Activated CD8-positive, alpha-beta memory T cell treated with anti-CD3 and anti-CD28 coated beads for 48 hours (primary cell): ENCODE measurements at regions not wholly inside any gene's neighbourhood (a gene's known extent, or its start where the extent isn't known, plus 50 kb on each side); places are given as distances from the start of the nearest gene placed in this dataset.
"Not testable (repeated sequence)": the region's sequence is repeated elsewhere in the genome, so short reads cannot be mapped to it uniquely, and the experiment has no call there.

ENCODE experiments used
- DNase-seq, 3 experiments: peaks; one replicate each; pipeline ENCODE4 v3.0.0-alpha.2; 2020; ENCODE audit warnings: low read depth in 2 of 3, low spot score in 2 of 3

DNA sequence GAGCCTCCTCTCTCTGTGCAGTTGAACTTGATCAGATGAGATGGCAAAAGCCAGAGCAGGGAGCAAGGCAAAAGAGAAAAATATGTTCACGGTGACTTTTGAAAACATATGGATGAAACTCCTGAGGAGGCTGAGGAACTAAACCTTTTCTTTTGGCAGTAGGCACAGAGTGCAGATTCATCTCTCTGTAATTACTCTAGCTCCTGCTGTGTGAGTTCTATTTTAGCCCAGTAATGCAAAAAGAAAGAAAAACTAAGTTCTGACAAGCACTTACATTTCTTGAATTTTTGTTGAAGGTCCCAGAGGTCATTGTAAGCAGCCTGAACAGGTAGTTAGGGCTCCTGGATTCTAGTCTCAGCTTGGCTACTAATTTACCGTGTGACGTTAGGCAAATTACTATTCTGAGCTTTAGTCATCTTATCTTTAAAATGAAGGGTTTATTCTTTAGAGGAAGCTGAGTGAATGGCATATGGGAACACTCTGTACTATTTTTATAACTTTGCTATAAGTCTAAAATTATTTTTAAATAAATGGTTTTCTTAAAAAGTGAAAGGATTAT, 114.7 kb upstream of the NBPF26 start:
- DNase-seq: not testable (repeated sequence)

DNA sequence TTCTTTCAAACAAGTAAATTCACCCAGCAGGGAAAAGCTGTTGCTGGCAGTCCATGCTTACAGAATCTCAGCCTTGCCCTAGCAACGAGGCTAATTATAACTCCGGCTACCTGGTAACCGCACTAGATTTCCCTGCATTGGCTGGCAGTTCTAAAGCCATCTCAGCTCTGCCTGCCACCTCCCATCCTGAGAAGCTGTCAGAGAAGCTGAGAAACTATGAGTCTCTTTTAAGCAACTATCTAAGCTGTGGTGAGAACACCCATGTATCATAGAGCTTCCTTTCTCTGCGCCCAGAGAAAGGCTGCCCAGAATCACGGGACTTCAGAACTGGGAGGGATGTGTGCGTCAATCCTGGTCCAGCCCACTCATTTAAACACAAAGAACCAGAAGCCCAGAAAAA, 113.9 kb upstream of the NBPF26 start:
- not testable (repeated sequence) for DNase-seq

DNA sequence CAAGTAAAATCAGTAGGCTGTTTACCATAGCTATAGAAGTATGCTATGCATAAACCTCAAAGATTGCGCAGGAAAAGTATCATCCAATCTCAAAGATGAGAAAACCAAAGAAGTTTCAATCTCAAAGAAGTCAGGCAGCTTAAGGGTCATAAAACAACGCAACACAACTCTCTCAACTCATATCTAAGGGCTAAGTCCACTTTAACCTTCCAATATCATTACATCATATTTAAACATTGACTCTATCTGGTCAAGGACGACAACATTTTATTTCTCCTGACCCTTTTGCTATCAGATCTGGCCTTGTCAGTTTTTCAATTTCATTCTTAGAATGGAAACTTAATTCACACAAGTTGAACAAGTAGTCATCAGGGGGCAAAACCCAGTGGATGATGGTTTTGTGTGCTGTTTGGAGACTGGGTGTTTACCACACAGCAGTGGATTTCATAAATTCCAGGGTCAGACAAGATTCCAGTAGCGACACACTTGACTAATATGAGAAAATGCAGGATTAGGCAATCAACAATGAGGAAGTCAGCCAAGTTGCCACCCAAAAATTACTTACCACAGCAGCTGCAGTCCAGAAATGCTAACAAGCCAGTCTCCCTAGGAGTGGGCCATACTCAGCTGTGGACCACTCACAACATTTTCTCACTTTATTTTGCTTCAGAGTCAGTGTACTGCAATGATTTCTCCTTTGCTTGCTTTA, 108.7 kb upstream of the NBPF26 start:
- not testable (repeated sequence) for DNase-seq

DNA sequence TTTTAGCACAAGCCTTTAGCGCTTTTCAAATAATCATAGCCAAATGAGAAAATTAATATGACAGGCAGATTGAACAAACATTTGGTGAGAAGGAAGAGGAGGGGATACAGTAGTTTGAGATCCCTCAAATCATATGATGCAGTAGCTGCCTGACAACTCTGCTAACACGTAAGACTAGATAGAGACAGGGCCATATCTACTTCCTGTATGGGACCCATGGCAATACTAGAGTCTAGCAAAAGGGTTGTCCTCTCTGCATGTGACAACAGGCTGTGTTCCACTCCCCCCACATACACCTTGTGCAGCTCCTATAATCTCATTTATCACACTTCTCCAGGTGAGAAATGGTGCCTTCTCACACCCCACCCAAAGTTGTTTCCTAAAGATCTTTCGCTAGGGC, 106.3 kb upstream of the NBPF26 start:
- not testable (repeated sequence) for DNase-seq

DNA sequence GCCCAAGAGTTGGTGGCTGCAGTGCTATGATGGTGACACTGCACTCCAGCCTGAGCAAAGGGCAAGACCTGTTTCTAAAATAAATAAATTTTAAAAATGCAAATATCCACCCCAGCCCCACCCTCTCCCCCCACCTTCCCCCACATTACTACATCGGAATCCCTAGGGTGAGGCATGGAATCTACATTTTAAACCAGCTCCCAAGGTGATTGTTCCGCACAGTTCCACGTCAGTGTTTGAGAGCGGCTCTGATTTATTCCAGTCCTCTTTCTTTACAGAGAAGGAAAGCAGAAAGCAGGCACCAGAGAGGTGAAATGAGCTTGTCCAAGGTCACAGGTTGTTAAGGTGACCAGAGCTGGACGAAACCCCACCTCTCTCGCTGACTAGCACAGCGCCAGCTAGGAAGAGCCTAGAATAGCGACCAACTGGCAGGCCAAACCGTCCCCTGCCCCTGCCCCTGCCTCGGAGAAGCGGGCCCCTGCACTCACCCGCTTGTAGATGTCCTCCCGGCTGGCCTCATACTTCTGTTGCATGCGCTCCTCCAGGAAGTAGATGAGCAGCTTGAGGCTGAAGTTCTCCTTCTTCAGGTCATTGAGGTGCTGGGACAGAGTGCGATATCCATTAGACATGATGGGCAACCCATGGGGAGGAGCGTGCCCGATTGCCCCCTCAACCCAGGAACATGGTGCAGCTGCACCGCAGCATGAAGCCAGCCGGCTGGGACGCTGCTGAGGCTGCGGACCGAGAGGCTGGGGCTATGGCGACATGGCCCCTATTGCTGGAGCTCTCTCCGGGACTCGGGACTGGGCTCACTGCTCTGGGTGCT, 103.7 kb upstream of the NBPF26 start:
- DNase-seq: not testable (repeated sequence)

DNA sequence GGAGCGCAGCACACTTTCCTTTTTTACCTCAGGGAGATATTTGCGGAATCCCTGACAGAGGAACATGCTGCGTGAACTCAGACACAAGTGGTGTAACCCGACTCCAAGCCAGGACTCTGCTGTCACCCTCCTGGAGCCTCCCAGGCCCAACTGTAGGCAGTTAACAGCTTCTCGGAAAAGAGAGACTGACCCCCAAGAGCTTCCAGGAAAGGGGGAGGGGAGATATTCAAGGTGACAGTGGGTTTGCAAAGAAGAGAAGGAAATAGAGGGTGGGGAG, 103.1 kb upstream of the NBPF26 start:
- DNase-seq: not testable (repeated sequence)

DNA sequence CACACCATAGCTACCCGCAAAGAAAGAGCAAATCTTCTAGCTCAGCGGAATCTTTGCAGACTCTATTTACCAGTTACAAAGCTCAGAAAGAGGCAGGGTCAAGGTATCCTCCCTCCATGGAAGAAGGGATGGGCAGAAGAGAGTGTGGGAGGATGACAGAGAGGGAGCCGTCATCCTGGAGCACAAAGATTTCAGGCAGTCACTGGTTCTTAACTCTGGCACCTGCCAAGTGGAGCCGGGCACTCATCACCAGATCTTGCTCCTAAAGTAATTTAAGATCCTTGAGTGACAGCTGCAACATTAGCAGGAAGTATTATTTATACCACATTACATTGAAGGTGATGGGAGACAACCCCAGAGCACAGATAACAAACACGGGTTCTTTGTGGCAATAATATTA, 102.5 kb upstream of the NBPF26 start:
- not testable (repeated sequence) for DNase-seq

DNA sequence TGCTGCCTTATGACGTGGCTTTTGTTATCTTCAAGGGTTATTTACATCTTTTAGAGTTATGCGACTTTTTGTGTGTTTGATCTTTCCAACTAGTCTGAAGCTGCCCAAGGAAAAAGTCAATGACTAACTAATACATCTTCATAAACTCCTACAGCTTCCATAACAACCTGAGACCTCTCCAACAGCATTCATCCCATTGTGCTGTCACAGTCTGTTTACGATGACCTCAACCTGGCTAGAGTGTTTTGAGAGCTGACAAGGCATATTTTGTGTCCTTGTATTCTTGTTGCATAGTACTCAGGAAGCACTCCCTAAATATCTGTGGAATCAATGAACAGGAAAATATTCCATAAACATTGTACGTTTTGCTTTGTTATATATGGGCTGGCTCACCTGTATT, 100.2 kb upstream of the NBPF26 start:
- not testable (repeated sequence) for DNase-seq

DNA sequence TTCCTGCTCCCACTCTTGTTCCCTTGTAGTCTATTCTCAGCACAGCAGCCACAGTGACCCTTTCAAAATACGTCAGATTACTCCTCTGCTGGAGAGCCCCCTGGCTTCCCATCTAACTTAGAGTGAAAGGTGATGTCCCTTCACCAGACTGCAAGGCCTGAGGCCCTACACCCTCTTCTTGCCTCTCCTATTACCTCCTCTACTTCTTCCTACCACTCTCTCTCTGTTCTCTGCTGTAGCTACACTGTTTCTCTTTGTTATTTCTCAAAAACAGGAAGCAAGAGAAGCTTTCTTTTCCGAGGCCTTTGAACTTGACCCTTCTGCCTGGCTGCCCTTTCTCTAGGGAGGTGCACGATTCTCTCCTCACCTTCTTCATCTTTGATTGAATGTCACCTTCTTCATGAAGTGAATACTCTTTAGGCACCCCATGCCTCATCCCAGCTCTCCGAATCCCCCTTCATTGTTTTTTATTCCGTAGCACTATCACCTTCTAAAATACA, 99.1 kb upstream of the NBPF26 start:
- DNase-seq: not testable (repeated sequence)

DNA sequence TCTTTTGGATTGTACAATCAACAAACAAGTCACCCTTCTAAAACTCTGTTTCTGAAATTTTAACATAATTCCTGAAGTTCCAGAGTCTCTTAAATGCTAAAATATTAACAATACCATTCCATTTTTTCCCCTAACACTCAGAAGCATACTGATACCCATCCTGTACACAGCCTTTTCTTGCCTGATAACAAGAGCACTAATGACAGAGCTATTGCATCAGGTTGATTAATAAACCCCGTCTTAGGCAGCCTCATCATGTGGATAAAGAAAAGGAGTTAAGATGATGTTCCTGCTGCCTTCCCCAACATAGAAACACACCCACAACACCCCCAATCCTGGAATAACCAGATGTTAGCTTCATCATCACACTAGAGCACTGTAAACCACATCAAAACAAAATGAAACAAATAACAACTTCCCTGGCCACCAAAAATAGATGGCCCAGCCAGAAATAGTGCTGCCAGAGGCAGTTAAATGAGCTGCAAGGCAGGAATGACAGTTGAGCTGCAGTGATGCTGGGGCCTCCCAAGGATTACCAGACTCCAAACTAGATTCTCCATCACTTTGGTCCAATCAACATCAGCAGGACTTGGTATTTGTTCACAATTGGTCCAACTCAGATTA, 93.8 kb upstream of the NBPF26 start:
- not testable (repeated sequence) for DNase-seq

DNA sequence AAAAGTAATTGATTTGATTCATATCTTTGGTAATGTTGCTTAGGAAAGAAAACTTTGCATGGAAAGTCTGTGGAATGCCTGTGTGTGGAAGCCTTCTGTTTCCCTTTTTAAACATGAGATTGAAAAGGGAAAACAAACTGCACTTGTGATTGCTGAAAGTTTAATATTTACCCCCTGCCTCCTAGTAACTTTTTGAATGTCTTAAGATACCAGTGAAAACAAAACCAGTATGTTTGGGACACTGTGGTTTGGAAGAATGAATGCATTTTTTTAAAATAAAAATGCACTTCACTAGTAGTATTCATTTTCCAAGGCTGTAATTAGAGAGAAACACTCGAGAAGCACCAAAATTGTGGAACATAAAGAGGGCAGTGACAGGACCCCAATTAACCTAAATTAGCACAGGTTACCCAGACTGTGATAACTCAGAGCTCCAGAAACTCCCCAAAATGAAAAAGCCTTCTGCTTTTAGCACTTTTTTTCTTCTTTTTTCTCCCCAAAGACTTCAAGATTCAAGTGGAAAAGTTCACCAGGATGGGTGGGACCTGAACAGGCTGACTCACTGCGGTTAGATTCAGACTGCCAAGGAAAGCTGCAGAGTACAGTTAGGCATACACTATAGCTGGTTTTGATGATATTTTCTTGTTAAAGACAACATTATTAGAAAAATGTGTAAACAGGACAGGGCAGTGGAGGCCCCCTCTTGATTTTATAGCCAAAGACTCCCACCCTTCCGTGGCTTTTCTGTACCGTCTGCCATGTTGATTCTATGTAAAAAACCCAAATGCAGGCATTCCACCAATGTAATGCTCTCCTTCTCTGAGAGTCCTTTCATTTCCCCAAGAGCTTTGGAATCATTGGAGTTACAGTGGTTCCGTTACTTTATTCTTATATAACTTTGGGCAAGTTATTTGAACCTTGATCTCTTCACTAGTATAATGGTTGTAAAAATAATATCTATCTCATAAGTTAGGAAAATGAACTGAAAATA, 88.6 kb upstream of the NBPF26 start:
- DNase-seq: not testable (repeated sequence)

DNA sequence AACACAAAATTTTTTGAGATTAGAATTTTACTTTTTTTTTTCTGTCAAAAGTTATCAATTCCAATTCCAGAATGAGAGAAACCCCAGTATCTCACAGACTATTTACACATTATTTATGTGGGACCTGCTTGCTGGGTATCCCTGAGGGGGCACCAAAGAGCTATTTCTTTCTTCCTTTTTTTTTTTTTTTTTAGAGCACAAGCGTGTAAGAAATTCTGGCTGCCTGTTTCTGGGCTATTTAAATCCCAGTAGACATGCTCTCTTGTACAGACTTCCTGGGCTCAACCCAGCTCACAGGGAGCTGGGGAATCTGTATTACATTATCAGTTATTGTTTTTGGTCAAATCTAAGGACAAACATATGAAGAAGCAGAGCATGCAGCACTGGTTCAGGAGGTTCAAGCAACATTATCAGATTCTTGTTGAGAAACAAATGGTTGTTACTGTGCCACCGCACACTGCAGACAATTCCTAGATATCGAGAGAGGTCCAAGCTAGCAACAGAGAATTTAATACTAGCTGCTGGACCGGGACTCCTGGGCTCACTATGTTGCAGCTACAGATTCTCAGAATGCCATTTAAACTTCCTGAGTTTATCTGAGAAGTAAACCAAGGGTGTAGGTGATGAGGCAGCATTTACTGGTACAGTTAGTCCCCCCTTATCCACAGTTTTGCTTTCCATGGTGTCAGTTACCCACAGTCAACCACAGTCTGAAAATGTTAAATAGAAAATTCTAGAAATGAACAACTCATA, 83.3 kb upstream of the NBPF26 start:
- DNase-seq: not testable (repeated sequence)

DNA sequence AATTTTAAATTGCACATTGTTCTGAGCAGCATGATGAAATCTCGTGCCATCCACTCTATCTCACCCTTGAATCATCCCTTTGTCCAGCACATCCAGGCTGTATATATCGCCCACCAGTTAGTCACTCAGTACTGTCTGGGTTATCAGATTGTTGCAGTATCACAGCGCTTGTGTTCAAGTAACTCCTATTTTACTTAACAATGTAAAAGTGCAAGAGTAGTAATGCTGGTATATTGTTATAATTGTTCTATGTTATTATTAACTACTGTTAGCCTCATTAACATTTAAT, 82.8 kb upstream of the NBPF26 start:
- DNase-seq: not testable (repeated sequence)

DNA sequence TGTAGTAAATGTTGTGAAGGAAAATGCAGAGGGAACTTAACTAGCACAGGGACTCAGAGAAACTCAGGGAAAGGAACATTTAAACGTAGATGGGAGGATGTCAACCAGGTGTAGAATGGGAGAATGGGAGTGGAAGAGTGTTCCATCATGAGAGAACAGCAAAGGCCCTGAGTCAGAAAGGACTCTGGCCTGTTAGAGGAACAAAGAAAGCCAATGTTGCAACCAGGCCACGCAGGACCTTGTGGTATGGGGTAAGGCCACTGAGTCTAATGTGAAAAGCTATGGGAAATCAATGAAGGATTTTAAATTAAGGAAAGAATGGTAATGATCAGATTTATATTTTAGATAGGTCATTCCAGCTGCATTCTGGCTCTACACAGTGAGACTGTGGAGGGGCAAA, 76.6 kb upstream of the NBPF26 start:
- DNase-seq: not testable (repeated sequence)

DNA sequence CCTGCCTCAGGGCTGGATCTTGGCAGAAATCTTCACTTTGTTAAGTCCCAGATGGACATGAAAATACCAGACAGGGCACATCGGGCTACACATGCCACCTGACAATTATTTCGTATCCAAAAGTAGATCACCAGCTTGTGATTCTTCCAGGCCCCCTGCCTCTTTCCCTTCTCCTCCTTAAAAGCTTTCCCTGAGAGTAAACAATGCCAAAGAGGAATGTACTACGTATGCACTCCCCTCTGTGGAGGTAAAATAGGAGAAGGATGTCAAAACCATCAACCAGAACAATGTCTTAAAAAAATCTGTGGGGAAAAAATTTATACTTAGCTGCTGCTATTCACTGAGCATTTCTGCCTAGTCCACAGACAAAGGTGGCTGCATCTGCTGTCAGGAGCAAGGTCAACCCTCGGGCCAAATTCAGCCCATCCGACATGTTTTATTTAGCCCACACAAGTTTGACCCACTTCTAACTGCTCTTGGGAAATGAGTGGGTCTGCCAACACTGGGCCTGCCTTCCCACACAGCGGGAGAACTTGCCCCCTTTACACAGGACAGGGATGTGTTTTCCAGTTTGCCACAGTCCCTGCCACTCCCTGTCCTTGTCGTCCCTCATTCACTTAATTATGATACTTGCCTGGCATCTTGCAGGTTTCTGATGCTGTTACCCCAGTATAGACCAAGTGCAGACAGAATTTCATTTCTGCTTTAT, 74.7 kb upstream of the NBPF26 start:
- not testable (repeated sequence) for DNase-seq

DNA sequence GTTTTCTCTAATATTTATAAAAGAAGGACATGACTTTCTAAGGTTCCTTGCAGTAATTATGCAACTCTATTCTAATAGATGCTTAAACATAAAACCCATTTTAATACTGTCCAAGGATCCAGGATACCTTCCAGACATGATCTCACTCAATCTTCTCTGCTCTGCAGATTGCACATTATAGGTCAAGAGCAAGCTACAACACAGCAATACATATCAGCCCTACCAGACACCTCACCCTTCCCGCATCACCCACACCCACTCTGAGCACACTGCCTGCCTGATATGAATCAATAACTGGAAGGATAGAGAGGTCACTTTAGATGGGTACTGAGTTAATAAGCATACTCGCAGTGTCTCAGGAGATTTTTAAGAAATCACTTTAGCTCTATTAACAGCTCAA, 74.0 kb upstream of the NBPF26 start:
- not testable (repeated sequence) for DNase-seq

DNA sequence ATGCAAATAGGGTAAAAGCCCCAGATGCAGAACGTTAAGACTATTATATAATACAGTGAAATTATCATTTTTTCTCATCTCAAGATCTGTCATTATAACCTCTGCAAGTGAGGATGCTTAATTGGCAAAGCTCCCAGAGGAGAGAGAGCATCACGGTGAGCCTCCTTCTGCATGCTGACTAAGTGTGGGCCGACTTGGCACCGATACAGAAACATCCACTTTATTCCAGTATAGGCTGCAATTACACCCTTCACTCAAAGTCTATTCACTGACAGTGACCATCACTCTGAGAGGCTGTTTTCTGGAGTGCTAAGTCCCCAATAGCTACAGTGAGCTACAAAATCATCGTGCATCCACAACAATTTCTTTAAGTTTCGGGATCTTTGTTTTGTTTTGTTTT, 69.6 kb upstream of the NBPF26 start:
- not testable (repeated sequence) for DNase-seq

DNA sequence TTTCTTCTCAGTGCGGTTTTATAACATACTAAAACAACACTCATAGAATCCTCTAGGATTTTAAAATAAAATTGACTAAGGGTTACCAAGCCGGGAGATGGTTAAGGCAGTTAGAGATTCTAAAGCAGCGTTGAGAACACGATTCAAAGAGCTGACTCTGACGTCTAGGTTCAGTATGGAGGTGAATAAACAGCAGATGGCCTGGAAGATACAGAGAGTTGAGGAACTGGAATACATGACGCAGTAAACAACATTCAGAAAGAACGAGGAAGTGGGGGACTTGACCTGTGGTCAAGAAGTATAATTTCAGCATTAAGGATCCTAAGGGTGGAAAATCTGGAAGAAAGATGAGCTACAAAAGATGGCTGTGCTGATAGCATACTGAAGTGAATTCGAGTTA, 68.4 kb upstream of the NBPF26 start:
- not testable (repeated sequence) for DNase-seq

DNA sequence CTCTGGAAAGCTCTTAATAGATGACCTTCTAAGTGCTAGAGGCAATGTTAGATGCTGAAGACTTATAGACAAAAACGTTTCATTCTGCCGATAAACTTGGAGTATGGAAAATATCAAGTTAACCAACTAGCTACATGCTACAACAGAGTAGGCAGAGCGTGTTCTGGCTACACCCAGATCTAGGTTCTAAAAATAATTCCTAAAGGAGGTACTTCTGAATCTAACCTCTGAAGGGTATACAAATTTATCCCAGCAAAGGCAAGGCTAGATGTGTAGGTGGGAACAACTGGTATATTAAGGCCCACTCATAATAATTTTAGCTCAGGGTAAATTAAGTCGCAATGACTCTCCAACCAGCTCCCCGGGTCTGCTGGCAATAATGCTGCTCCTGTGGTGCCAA, 67.6 kb upstream of the NBPF26 start:
- not testable (repeated sequence) for DNase-seq
